ENCODE measurements at regions not wholly inside any gene's neighbourhood (a gene's known extent, or its start where the extent isn't known, plus 50 kb on each side); places are given as distances from the start of the nearest gene placed in this dataset.
A peak's percentile ranks its signal among the peaks of the same experiment; 100 is the strongest.

GRCh38 chr6:170091639-170092579 lies 199.0 kb downstream of the DLL1 start:
- Mint-ChIP-seq H3K4me1 (peaks cover 25 to 38% (median 32%) of the 10 kb centered on the region in 7 donors), H3K4me3 (no peak overlapping the region), H3K9me3 (peaks cover 0 to 4% (median 0%) of the 10 kb centered on the region in 11 donors), H3K27me3 (peaks cover 0 to 3% (median 0%) of the 10 kb centered on the region in 5 donors), H3K27ac (no peak overlapping the region), H3K36me3 (peaks cover 0 to 7% (median 0%) of the 10 kb centered on the region in 5 donors)
- intact Hi-C loops (cut with micrococcal nuclease): no loop called here
- ChIA-PET POLR2A (interaction anchor here (0.6 to 1.6 kb wide), 2 partner anchors 180 to 367 kb away, joined by 3 to 5 read pairs; no protein-coding TSS in a partner anchor), CTCF (interaction anchor here (0.7 kb wide), 1 partner anchor 492 kb away, joined by 4 read pairs; no protein-coding TSS in a partner anchor)
- Histone ChIP-seq H3K36me3 (ENCODE audit: control insufficient read depth in 2 of 3, insufficient read depth in 3 of 3, low read length in 3 of 3) (no peaks in the 10 kb centered on the region), H3K4me1 (ENCODE audit: control insufficient read depth in 2 of 2, insufficient read depth in 2 of 2, low read length in 2 of 2) (peaks cover 23 to 26% of the 10 kb centered on the region in 2 donors), H3K27me3 (ENCODE audit: control insufficient read depth in 2 of 2, insufficient read depth in 2 of 2, low read length in 2 of 2) (no peaks in the 10 kb centered on the region), H3K27ac (ENCODE audit: low read depth, low read length) (no peak overlapping the region), H3K4me3 (ENCODE audit: low read length) (no peak overlapping the region), H3K9me3 (ENCODE audit: control insufficient read depth in 2 of 3, low read length in 3 of 3) (no peaks in the 10 kb centered on the region)
- DNase-seq (peak in 1 of 9 donors; percentile 4), ATAC-seq (no peak)

- H3K4me1 ChIP-seq (ENCODE audit: control insufficient read depth in 2 of 2, insufficient read depth in 2 of 2, low read length in 2 of 2): peaks cover 23 to 26% of the 10 kb centered on the region in 2 donors
- H3K36me3 ChIP-seq (ENCODE audit: control insufficient read depth in 2 of 3, insufficient read depth in 3 of 3, low read length in 3 of 3): no peaks in the 10 kb centered on the region
- H3K27me3 ChIP-seq (ENCODE audit: control insufficient read depth in 2 of 2, insufficient read depth in 2 of 2, low read length in 2 of 2): no peaks in the 10 kb centered on the region
- H3K9me3 Mint-ChIP-seq: peaks cover 0 to 5% (median 0%) of the 10 kb centered on the region in 11 donors
- H3K4me3 ChIP-seq (ENCODE audit: low read length): no peak overlapping the region
- H3K27ac ChIP-seq (ENCODE audit: low read depth, low read length): no peak overlapping the region
- CTCF ChIA-PET: no interaction called here
- POLR2A ChIA-PET: interaction anchor here (0.7 to 1.6 kb wide), 2 partner anchors 57 to 181 kb away, joined by 3 to 5 read pairs; no protein-coding TSS in a partner anchor
- peaks cover 0 to 7% (median 0%) of the 10 kb centered on the region in 5 donors for H3K36me3 Mint-ChIP-seq
- DNase-seq: peak in 1 of 9 donors; percentile 8
- peaks cover 30 to 40% (median 36%) of the 10 kb centered on the region in 7 donors for H3K4me1 Mint-ChIP-seq
- H3K9me3 ChIP-seq (ENCODE audit: control insufficient read depth in 2 of 3, low read length in 3 of 3): no peaks in the 10 kb centered on the region
- peak overlapping the region in 4 of 10 donors; percentile 11 to 99 (median 77) for H3K4me3 Mint-ChIP-seq
- H3K27me3 Mint-ChIP-seq: peaks cover 0 to 3% (median 0%) of the 10 kb centered on the region in 5 donors
- ATAC-seq: no peak
- H3K27ac Mint-ChIP-seq: peak overlapping the region in 4 of 9 donors; percentile 8 to 98 (median 92)
- intact Hi-C loops (cut with micrococcal nuclease): no loop called here
Observed at GRCh38 chr6:170091000-170091638, 199.8 kb downstream of the DLL1 start.

- H3K27ac ChIP-seq (ENCODE audit: low read depth, low read length): no peak overlapping the region
- no peaks in the 10 kb centered on the region for H3K36me3 ChIP-seq (ENCODE audit: control insufficient read depth in 2 of 3, insufficient read depth in 3 of 3, low read length in 3 of 3)
- H3K9me3 ChIP-seq (ENCODE audit: control insufficient read depth in 2 of 3, low read length in 3 of 3): no peaks in the 10 kb centered on the region
- intact Hi-C loops (cut with micrococcal nuclease): no loop called here
- Mint-ChIP-seq H3K27ac (peak overlapping the region in 7 of 9 donors; percentile 6 to 98 (median 90)), H3K9me3 (peaks cover 0 to 4% (median 0%) of the 10 kb centered on the region in 11 donors), H3K4me3 (peak overlapping the region in 8 of 10 donors; percentile 35 to 99 (median 91)), H3K36me3 (peaks cover 0 to 7% (median 0%) of the 10 kb centered on the region in 5 donors), H3K4me1 (peaks cover 30 to 42% (median 37%) of the 10 kb centered on the region in 7 donors), H3K27me3 (peaks cover 0 to 3% (median 0%) of the 10 kb centered on the region in 5 donors)
- POLR2A ChIA-PET: interaction anchor here (0.7 to 1.6 kb wide), 2 partner anchors 58 to 182 kb away, joined by 3 to 5 read pairs; no protein-coding TSS in a partner anchor
- DNase-seq: peak in 1 of 9 donors; percentile 13
- H3K4me3 ChIP-seq (ENCODE audit: low read length): no peak overlapping the region
- H3K4me1 ChIP-seq (ENCODE audit: control insufficient read depth in 2 of 2, insufficient read depth in 2 of 2, low read length in 2 of 2): peaks cover 23 to 26% of the 10 kb centered on the region in 2 donors
- no peak for ATAC-seq
- H3K27me3 ChIP-seq (ENCODE audit: control insufficient read depth in 2 of 2, insufficient read depth in 2 of 2, low read length in 2 of 2): no peaks in the 10 kb centered on the region
- CTCF ChIA-PET: no interaction called here
Observed at GRCh38 chr6:170090561-170090960, 200.3 kb downstream of the DLL1 start.

DNA sequence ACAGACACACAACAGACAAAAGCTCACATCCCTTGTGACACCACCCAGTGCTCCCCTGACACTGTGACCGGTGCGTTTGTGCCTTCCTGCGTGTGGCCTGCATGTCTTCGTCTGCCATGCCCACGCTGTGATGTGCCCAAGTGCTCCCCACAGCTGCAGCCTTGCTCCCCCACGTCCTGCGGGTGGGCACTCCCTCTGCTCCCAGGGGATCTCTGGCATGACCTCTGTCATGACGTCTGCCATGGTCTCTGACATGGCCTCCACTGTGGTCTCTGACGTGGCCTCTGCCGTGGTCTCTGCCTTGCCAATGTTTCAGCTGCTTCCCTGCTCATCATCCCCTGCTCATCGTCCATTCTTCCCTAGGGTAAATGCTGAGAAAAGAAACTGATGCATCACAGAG lies 200.9 kb downstream of the DLL1 start:
- CTCF ChIA-PET: interaction anchor here (0.7 kb wide), 1 partner anchor 182 kb away, joined by 4 read pairs; no protein-coding TSS in a partner anchor
- H3K27ac Mint-ChIP-seq: peak overlapping the region; percentile 72 to 98 (median 90)
- Histone ChIP-seq H3K27ac (ENCODE audit: low read depth, low read length) (no peak overlapping the region), H3K9me3 (ENCODE audit: control insufficient read depth in 2 of 3, low read length in 3 of 3) (no peaks in the 10 kb centered on the region), H3K4me3 (ENCODE audit: low read length) (peak overlapping the region; percentile 26), H3K4me1 (ENCODE audit: control insufficient read depth in 2 of 2, insufficient read depth in 2 of 2, low read length in 2 of 2) (peaks cover 23 to 26% of the 10 kb centered on the region in 2 donors), H3K27me3 (ENCODE audit: control insufficient read depth in 2 of 2, insufficient read depth in 2 of 2, low read length in 2 of 2) (no peaks in the 10 kb centered on the region), H3K36me3 (ENCODE audit: control insufficient read depth in 2 of 3, insufficient read depth in 3 of 3, low read length in 3 of 3) (no peaks in the 10 kb centered on the region)
- peaks cover 0 to 4% (median 0%) of the 10 kb centered on the region in 11 donors for H3K9me3 Mint-ChIP-seq
- H3K36me3 Mint-ChIP-seq: peaks cover 0 to 7% (median 0%) of the 10 kb centered on the region in 5 donors
- peak overlapping the region; percentile 87 to 99 (median 91) for H3K4me3 Mint-ChIP-seq
- peak in 1 of 9 donors; percentile 16 for DNase-seq
- POLR2A ChIA-PET: interaction anchor here (0.6 to 1.2 kb wide), 5 partner anchors 14 to 382 kb away, joined by 3 to 9 read pairs (median 4); no protein-coding TSS in a partner anchor
- no peak for ATAC-seq
- intact Hi-C loops (cut with micrococcal nuclease): loop anchor here (1.0 to 10.0 kb wide), 7 partner anchors 55 to 298 kb away; partner anchors contain the start of genes DLL1 (in 1 of the 2) and FAM120B (in 1 of the 2)
- peaks cover 30 to 42% (median 35%) of the 10 kb centered on the region in 7 donors for H3K4me1 Mint-ChIP-seq
- H3K27me3 Mint-ChIP-seq: no peaks in the 10 kb centered on the region

- Mint-ChIP-seq H3K4me1 (peaks cover 30 to 42% (median 35%) of the 10 kb centered on the region in 7 donors), H3K36me3 (peaks cover 0 to 7% (median 0%) of the 10 kb centered on the region in 5 donors), H3K27ac (peak overlapping the region in 7 of 9 donors; percentile 90 to 98 (median 95)), H3K4me3 (peak overlapping the region; percentile 87 to 99 (median 92)), H3K9me3 (peaks cover 0 to 4% (median 0%) of the 10 kb centered on the region in 11 donors), H3K27me3 (no peaks in the 10 kb centered on the region)
- DNase-seq (peak in 1 of 9 donors; percentile 19), ATAC-seq (peak; percentile 28)
- Histone ChIP-seq H3K36me3 (ENCODE audit: control insufficient read depth in 2 of 3, insufficient read depth in 3 of 3, low read length in 3 of 3) (no peaks in the 10 kb centered on the region), H3K27me3 (ENCODE audit: control insufficient read depth in 2 of 2, insufficient read depth in 2 of 2, low read length in 2 of 2) (no peaks in the 10 kb centered on the region), H3K4me3 (ENCODE audit: low read length) (peak overlapping the region; percentile 68), H3K9me3 (ENCODE audit: control insufficient read depth in 2 of 3, low read length in 3 of 3) (no peaks in the 10 kb centered on the region), H3K27ac (ENCODE audit: low read depth, low read length) (peak overlapping the region; percentile 68), H3K4me1 (ENCODE audit: control insufficient read depth in 2 of 2, insufficient read depth in 2 of 2, low read length in 2 of 2) (peaks cover 23 to 26% of the 10 kb centered on the region in 2 donors)
- ChIA-PET CTCF (interaction anchor here (0.6 kb wide), 1 partner anchor 18 kb away, joined by 3 read pairs; no protein-coding TSS in a partner anchor), POLR2A (interaction anchor here (0.7 to 1.4 kb wide), 9 partner anchors 15 to 388 kb away, joined by 3 to 7 read pairs (median 4); partner anchors contain the start of gene FAM120B)
- intact Hi-C loops (cut with micrococcal nuclease): loop anchor here (1.0 to 10.0 kb wide), 8 partner anchors 56 to 296 kb away; partner anchors contain the start of gene DLL1 (in 1 of the 2)
Observed at GRCh38 chr6:170088582-170088955, 202.3 kb downstream of the DLL1 start.

All from naive thymus-derived CD4-positive, alpha-beta T cell (primary cell).